NB4 (cell line): ENCODE measurements at regions not wholly inside any gene's neighbourhood (a gene's known extent, or its start where the extent isn't known, plus 50 kb on each side); places are given as distances from the start of the nearest gene placed in this dataset.

Experiments used
- DNase-seq: peaks from one replicate; pipeline ENCODE4 v3.0.0; 2010; ENCODE audit warnings: low read depth
- H3K4me3 ChIP-seq: one replicate; pipeline ENCODE4 v1.5.1; 2011; ENCODE audit warnings: mild to moderate bottlenecking, low read depth, low read length, moderate library complexity
- MYC ChIP-seq: IDR thresholded peaks from 2 replicates; pipeline ENCODE4 v1.6.1; 2011; ENCODE audit warnings: low read depth, low read length
- POLR2A ChIP-seq: IDR thresholded peaks from 2 replicates; pipeline ENCODE4 v1.6.1; 2011; ENCODE audit warnings: mild to moderate bottlenecking; ENCODE audit not compliant: insufficient read length; ENCODE audit errors: extremely low read depth
- TF ChIP-seq, protein P1 (sequence below): IDR thresholded peaks from one replicate; pipeline ENCODE4 v1.5.1; 2012; ENCODE audit warnings: low read depth, low read length
- TF ChIP-seq, protein P2 (sequence below): IDR thresholded peaks from 2 replicates; pipeline ENCODE4 v1.6.1; 2011; ENCODE audit warnings: low read depth, low read length

DNA sequence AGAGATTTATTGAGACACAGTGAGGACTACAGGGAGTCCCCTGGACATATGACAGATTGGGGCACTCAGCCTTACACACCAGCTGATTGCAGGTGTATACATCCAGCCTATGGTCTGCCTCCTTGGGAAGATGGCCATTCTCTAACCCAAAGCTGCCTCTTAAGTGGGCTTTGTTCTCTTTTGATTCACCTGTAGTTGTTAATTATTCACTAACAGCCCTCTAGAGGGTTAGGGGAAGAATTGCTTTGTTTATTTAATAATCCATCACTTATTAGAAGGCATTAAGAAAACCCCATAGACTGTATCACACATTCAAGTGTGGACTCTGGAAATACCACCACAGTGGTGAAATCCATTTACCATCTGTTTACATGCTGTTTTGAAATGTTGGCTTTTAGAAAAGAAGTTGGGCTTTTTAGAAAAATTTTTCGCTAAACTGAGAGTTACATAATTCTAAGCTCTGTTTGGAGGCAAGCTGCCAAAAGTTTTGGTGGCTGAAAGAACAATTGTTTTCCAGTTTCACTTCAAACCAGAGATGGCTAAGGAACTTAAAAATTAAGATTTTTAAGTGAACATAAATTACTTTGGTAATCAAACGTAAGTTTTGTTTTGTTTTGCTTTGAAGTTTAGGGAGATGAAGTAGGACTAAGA is 379.1 kb downstream of the ADRA2A start:
- TF ChIP-seq, protein P1, sequence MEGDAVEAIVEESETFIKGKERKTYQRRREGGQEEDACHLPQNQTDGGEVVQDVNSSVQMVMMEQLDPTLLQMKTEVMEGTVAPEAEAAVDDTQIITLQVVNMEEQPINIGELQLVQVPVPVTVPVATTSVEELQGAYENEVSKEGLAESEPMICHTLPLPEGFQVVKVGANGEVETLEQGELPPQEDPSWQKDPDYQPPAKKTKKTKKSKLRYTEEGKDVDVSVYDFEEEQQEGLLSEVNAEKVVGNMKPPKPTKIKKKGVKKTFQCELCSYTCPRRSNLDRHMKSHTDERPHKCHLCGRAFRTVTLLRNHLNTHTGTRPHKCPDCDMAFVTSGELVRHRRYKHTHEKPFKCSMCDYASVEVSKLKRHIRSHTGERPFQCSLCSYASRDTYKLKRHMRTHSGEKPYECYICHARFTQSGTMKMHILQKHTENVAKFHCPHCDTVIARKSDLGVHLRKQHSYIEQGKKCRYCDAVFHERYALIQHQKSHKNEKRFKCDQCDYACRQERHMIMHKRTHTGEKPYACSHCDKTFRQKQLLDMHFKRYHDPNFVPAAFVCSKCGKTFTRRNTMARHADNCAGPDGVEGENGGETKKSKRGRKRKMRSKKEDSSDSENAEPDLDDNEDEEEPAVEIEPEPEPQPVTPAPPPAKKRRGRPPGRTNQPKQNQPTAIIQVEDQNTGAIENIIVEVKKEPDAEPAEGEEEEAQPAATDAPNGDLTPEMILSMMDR: no peak
- TF ChIP-seq POLR2A (no peak), MYC (no peak)
- TF ChIP-seq, protein P2, sequence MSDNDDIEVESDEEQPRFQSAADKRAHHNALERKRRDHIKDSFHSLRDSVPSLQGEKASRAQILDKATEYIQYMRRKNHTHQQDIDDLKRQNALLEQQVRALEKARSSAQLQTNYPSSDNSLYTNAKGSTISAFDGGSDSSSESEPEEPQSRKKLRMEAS: no peak
- no peak for DNase-seq
- H3K4me3 ChIP-seq: no peak overlapping the region

DNA sequence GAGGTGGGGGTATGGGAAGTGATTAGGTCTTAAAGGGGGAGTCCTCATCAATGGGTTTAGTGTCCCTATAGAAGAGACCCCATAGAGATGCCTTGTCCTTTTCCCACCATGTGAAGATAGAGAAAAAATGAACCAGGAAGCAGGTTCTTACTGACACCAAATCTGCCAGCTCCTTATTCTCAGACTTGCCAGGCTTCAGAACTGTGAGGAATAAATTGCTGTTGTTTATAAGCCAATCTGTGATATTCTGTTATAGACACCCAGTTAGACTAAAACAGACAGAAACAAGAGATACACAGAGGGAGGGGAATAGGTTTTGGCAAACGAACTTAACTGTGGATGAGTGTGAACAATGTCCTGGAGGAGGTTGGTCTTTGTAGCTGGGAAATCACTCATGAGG is 381.4 kb downstream of the ADRA2A start:
- TF ChIP-seq MYC (no peak), POLR2A (no peak)
- TF ChIP-seq, protein P2: no peak
- TF ChIP-seq, protein P1: no peak
- no peak overlapping the region for H3K4me3 ChIP-seq
- no peak for DNase-seq

DNA sequence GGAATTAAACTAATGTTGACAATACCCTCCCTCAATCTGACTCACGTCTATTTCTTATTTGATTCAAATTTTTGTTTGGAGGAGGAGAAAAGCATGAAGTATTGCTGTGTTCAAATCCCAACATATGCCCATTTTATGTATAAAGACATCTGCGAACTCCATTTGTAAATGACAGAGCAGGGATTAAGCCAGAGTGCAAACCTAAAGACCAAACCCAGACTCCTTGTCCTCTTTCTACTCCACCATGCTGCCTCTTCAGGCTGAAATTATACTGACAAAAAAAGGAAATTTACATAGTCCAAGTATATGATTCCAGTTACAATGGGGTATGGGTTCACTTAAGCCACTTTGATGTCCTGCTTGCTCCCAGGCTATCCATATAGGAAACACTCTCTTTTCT is 383.1 kb downstream of the ADRA2A start:
- TF ChIP-seq, protein P1: no peak
- TF ChIP-seq MYC (no peak), POLR2A (no peak)
- TF ChIP-seq, protein P2: no peak

DNA sequence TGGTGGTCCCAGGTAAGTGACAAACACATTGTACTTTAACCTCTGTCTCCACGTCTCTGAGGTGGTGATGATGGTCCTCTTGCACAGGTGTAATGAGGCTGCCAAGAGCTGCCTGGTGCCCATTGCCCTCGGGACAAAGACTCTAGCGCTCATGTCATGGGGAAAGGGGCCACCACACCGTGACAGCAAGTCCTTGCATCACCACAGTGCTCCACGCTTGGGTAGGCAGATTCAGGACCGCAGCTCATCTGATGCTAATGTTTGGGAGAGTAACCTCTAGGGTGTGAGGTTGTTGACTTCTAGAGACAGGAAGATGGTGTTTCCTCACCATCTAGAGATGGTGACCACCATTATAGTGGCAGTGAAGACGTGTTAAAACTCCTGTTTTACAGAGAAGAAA is 395.6 kb downstream of the ADRA2A start:
- no peak for DNase-seq
- no peak overlapping the region for H3K4me3 ChIP-seq
- TF ChIP-seq, protein P2: no peak
- no peak for TF ChIP-seq MYC
- TF ChIP-seq, protein P1: no peak
- no peak for TF ChIP-seq POLR2A

More for the DNA sequence above, 383.1 kb downstream of the ADRA2A start:
- DNase-seq: no peak
- H3K4me3 ChIP-seq: no peak overlapping the region

DNA sequence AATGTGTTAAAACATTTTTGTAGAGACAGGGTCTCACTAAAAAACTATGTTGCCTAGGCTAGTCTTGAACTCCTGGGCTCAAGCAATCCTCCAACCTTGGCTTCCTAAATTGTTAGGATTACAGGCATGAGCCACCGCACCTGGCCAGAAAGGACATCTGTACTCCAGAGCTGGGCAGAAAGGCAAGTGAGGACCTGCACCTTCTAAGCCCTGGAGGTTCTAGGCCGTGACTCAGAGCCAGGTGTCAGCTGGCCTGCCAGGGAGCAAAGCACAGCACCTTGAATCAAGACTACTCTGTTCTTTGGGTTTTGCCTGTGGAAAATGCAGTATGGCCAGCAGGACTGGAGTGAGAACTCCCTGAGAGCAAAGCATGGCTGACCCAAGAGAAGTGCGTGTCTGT is 396.5 kb downstream of the ADRA2A start:
- H3K4me3 ChIP-seq: no peak overlapping the region
- DNase-seq: no peak
- TF ChIP-seq, protein P2: no peak
- TF ChIP-seq MYC (no peak), POLR2A (no peak)
- TF ChIP-seq, protein P1: no peak
